Tibial nerve (tissue), 4 donors: ENCODE measurements at regions not wholly inside any gene's neighbourhood (a gene's known extent, or its start where the extent isn't known, plus 50 kb on each side); places are given as distances from the start of the nearest gene placed in this dataset.

Experiments
- EP300 ChIP-seq, 2 donors: sonication (generic); formaldehyde crosslinking; IDR thresholded peaks; one replicate each; pipeline ENCODE4 v1.6.1; 2017; ENCODE audit warnings: antibody characterized with exemption in 2 of 2, mild to moderate bottlenecking in 1 of 2
- POLR2A ChIP-seq, 2 donors: fragments of 450-650 bp; IDR thresholded peaks; one replicate each; pipeline ENCODE4 v1.6.1; 2017; ENCODE audit warnings: antibody characterized with exemption in 2 of 2, mild to moderate bottlenecking in 2 of 2, moderate library complexity in 2 of 2
- TF ChIP-seq, protein P1 (sequence below), 5 experiments: fragments of 200-600 bp in 3 of 5; fragments of 450-650 bp in 2 of 5; sonication (generic) in 3 of 5; IDR thresholded peaks; one replicate each; pipeline ENCODE4 v1.5.1; 2016 to 2019; ENCODE audit warnings: antibody characterized with exemption in 5 of 5, mild to moderate bottlenecking in 3 of 5, moderate library complexity in 2 of 5

DNA sequence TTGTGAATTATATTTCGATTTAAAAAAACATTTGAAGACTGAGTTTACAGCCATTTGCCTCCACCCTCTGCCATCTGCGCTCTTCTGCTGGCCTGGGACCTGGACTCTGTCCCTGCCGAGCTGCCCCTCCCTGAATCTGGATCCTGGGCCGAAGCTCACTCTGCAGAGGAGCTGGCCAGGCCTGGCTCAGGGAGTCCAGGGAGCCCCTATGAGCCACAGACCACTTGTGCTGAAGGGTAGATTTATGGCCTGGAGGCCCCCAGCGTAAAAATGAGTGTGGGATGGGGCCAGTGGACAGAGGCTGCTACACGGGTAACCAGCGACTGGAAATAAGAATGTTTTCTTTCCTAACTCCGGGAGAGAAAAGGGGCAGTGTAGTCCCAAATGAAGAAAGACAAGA, 129.8 kb downstream of the FGF18 start:
- TF ChIP-seq POLR2A (IDR thresholded peaks at IDR 0.05), result no peak
- TF ChIP-seq, protein P1, sequence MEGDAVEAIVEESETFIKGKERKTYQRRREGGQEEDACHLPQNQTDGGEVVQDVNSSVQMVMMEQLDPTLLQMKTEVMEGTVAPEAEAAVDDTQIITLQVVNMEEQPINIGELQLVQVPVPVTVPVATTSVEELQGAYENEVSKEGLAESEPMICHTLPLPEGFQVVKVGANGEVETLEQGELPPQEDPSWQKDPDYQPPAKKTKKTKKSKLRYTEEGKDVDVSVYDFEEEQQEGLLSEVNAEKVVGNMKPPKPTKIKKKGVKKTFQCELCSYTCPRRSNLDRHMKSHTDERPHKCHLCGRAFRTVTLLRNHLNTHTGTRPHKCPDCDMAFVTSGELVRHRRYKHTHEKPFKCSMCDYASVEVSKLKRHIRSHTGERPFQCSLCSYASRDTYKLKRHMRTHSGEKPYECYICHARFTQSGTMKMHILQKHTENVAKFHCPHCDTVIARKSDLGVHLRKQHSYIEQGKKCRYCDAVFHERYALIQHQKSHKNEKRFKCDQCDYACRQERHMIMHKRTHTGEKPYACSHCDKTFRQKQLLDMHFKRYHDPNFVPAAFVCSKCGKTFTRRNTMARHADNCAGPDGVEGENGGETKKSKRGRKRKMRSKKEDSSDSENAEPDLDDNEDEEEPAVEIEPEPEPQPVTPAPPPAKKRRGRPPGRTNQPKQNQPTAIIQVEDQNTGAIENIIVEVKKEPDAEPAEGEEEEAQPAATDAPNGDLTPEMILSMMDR (IDR thresholded peaks at IDR 0.05), result no peak
- no peak for TF ChIP-seq EP300 (IDR thresholded peaks at IDR 0.05)
